ENCODE measurements at regions not wholly inside any gene's neighbourhood (a gene's known extent, or its start where the extent isn't known, plus 50 kb on each side); places are given as distances from the start of the nearest gene placed in this dataset.

- in situ Hi-C loops (cut with MboI): no loop called here
- TF ChIP-seq PAX5 (IDR thresholded peaks at IDR 0.05; ENCODE audit: borderline replicate concordance, low read depth, low read length) (no peak), EGR1 (IDR thresholded peaks at IDR 0.05; ENCODE audit: borderline replicate concordance in 1 of 2, low read depth in 2 of 2, low read length in 2 of 2) (no peak), ATF3 (IDR thresholded peaks at IDR 0.05; ENCODE audit: borderline replicate concordance, extremely low read depth, low read depth, low read length) (no peak), ZNF592 (IDR thresholded peaks at IDR 0.05) (no peak), PRDM15 (CRISPR knock-in tag; IDR thresholded peaks at IDR 0.05) (no peak), ZBTB11 (CRISPR knock-in tag; IDR thresholded peaks at IDR 0.05) (no peak), KAT2A (conservative IDR thresholded peaks at IDR 0.05; ENCODE audit: control insufficient read depth, low read depth, low read length) (no peak)
These were observed 313.5 kb downstream of the ALG10 start for GRCh38 chr12:34335819-34336262.

More at GRCh38 chr12:34335819-34336262, 313.5 kb downstream of the ALG10 start:
- BruUV-seq (replicated peaks): no TSS peak
- DNase-seq (ENCODE audit: low read depth, low spot score) (no peak), FAIRE-seq (no peak), ATAC-seq (no peak)
- H3K9me3 ChIP-seq (replicated peaks; ENCODE audit: control insufficient read depth, insufficient read depth, low read length): no peaks in the 10 kb centered on the region; the same call in 2 of the 3 replicates
- H3K36me3 ChIP-seq (ENCODE audit: control insufficient read depth in 2 of 2, insufficient read depth in 2 of 2, low read length in 1 of 2): no peaks in the 10 kb centered on the region
- CTCF ChIA-PET: no interaction called here
- no peak overlapping the region for H3K4me2 ChIP-seq (ENCODE audit: control insufficient read depth, insufficient read depth)
- 57% methylated on average over 21 of the region's 25 CpGs for WGBS (ENCODE audit: insufficient coverage, insufficient replicate concordance, low lambda C conversion rate, missing lambda C conversion rate)
- SMC1A ChIA-PET (ENCODE audit: uncharacterized antibody, unreplicated experiment): no interaction called here
- no peaks in the 10 kb centered on the region for H3K79me2 ChIP-seq (ENCODE audit: control insufficient read depth, insufficient read depth, low read length)
- RAD21 ChIA-PET (ENCODE audit: unreplicated experiment): no interaction called here
- H3K4me3 ChIP-seq: no peak overlapping the region
- no peak overlapping the region for H3K9ac ChIP-seq (ENCODE audit: control insufficient read depth, insufficient read depth, low read length)
- POLR2A ChIA-PET: no interaction called here
- no peak overlapping the region for H3K27ac ChIP-seq (ENCODE audit: control insufficient read depth, insufficient read depth)
- no peaks in the 10 kb centered on the region for H3K4me1 ChIP-seq (ENCODE audit: control insufficient read depth, insufficient read depth, low read length)
- H2AFZ ChIP-seq (ENCODE audit: control insufficient read depth, low read depth, low read length): no peak overlapping the region
- H3K27me3 ChIP-seq (replicated peaks in 1 of 2; ENCODE audit: control insufficient read depth in 2 of 2, insufficient read depth in 2 of 2, low read length in 1 of 2): no peaks in the 10 kb centered on the region
- H4K20me1 ChIP-seq (ENCODE audit: control insufficient read depth, insufficient read depth): no peaks in the 10 kb centered on the region
- intact Hi-C loops (cut with micrococcal nuclease; ENCODE audit: unreplicated experiment): no loop called here
